IPS DF 19.7 (cell line): ENCODE measurements at regions not wholly inside any gene's neighbourhood (a gene's known extent, or its start where the extent isn't known, plus 50 kb on each side); places are given as distances from the start of the nearest gene placed in this dataset.
"Not testable (repeated sequence)": the region's sequence is repeated elsewhere in the genome, so short reads cannot be mapped to it uniquely, and the experiment has no call there.

Source experiments
- DNase-seq: peaks from one replicate; pipeline ENCODE4 v3.0.0-alpha.2; 2013; ENCODE audit warnings: low read depth, low spot score

DNA sequence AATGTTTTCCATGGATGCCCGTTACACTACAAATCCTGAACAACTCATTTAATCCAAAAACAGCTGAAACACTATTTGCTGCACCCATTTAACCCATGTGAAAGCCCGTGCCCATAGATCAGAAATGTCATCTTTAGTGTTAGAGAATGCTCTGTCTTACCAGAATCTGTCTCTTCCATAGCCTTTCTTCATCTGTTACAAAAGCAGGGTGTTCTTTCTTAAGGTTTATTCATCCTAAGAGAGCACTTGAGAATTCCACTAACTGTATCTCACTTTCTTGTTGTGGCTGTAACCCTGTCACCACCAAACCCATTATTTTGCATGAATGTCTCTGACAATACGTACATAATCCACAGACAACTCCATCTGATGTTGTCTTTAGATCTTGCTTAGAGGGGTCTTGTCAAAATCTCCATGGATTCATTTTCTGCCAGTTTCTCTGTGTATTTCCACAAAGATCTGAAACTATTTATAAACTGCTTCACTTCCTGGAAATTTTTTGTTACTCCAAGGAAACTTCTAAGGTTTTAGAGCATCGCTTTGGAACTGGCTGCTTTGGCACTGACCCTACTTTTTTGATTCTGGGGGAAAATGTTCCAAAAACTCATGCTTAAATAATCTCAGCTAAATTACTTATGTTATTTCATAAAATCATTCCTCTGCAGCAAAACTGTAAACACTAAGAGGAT is 167.8 kb upstream of the CCDC54 start:
- no peak for DNase-seq

DNA sequence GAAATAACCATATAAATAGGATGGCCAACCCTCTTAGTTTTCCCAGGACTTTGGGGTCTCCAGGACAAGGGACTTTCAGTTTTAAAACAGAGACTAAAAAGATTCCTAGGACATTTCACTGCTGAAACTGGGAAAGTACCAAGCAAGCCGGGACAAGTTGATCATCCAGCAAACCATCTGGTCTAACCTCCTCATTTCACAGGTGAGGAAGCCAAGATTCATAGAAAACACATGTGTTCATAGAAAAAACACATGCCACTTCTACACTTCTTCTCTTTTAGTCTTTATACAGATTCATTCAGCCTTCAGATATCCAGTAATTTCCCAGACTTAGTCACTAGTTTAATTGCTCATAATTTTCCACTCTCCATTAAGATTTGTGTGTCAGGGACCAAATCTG is 165.6 kb upstream of the CCDC54 start:
- no peak for DNase-seq

DNA sequence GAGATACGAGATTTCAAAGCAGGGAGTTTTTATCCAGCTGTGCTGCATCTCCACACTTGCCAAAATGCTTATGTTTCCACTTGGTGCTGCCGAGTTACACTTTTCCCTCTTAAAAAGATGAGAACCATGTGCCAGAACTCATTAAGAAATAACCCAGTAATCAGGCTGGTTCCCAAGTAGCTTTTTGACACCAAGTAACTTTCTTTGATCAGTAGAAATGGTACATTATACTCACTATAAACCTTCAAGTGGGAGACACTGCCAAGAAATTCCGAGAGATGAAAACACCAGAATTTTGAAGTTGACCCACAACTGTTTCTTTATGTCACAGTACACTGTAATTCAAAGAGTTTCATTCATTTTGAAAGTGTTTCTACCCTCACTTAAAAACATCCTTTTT is 164.6 kb upstream of the CCDC54 start:
- DNase-seq: no peak

DNA sequence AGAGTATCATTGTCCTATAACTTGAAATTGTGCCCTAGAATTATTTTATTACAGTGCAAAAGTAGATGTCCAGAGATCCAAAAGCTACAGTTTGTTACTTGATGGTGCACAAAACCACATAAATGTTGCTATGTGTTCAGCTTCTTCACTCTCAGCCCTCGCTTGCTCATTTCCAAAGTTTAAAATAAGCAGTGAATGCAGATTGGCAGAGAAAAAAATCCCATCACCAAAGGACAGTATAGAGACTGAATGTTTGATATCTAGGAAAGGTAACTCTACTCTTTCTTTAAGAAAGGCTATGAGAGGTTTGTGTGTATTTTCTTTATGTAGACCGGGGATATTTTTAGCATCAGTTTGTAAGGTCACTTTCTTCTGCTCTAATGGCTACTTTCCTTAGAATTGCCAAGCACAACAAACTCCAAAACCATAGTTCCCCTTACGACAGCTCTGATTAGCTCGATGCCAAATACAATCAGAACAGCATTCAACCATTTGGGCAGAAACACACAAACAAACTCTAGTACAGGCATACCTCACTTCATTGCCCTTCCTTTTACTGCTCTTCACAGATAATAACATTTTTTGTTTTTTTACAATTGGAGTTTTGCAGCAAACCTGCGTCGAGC is 164.1 kb upstream of the CCDC54 start:
- DNase-seq: no peak

DNA sequence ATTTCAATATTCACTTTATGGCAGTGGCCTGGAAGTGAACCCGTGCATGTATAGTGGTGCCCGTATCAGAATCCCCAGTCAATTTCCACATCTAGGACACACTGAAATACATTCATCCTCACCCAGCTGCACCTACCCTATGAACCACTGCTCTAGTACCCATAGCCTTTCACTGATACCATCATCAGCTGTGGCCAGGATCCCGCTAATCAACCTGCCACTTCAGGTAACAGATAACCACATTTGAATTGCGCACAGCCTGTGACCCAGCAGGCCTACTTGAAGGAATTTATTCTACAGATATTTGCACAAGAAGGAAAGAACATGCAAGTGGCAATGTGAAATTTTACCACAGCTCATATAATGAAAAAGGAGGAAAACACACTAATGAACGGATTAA is 161.0 kb upstream of the CCDC54 start:
- no peak for DNase-seq

DNA sequence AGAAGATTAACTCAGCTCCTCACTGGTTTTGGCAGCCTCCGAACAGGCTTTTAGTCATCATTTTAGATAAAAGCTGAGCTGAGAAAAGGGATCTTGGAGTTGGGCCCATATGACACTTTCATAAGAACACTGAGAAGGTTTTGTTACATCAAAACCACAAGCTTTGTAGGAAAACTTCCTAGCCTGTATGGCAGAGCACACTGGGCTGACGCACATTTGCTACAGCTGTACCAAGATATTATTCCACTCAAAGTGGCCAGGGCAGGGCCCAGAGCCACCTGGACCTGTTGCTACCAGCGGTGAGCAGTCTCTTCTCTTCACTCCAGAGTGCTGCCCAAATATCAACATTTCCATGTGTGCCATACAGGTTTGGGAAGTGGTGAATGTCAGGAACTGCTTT is 160.5 kb upstream of the CCDC54 start:
- DNase-seq: no peak

DNA sequence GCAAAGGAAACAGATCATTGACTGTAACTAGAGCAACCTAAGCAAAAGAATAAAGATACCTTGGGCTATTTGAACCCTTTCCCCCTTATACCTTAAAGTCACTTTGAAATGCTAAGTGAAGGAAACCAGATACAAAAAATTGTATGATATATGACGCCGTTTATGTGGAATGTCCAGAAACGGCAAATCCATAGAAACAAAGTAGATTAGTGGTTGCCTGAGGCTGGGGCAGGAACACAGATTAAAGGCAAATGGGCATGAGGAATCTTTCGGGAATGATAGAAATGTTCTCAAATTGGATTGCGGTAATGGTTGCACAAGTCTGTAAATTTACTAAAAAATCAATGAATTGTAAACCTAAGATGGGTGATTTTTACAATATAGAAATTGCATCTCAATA is 160.1 kb upstream of the CCDC54 start:
- DNase-seq: no peak

DNA sequence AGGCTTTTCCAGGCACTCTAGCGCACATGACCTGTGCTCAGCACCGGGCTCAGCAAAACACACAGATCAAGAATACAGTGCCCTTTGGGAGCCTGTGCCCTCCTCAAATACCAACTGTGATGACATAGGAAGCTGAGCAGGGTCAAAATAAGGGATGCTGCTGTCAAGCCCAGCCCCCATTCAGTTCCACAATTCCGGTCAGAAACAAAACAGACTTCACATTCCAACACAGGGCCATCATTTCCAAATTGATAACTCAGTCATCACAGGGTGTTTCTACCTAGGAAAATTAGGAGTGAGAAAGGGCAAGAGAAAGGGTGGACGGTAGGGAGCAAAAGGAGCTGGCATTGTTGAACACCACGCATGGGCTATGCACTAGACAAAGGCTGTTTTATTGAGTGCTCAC is 158.4 kb upstream of the CCDC54 start:
- DNase-seq: no peak

DNA sequence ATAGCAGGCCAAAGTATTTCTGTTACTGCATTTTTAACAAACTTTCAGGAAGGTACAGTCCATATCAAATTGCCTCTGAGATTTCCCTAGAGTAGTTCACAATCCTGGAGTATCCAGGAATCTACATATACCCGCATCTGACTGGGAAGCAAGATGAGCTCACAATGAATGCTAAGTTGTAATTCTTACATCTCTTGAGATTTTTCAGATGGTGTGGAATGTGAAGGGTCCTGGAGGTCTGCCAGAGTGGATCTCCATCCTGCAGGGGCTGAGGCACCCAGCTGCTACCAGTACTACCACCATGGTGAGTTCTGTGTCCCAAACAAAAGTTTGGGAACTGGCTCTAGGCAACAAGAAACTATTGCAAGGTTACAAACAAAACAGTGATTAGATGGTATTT is 156.7 kb upstream of the CCDC54 start:
- no peak for DNase-seq

DNA sequence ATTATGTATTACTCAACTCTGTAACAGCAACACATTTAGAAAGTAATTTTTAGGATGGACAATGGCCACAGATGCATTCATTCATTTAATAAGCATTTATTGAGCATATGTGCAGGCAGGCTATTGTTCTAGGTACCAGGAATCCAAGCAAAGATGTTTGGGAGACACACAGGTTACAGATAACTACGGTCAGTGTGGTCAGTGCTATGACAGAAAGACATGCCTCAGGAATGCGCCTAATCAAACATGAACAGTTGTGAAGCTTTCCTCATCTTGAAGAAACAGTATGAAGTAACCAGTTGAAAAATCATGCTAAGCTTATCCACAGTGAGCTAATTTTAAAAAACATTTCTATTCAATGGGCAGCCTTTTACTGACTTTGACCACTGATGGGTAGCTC is 155.4 kb upstream of the CCDC54 start:
- DNase-seq: no peak

DNA sequence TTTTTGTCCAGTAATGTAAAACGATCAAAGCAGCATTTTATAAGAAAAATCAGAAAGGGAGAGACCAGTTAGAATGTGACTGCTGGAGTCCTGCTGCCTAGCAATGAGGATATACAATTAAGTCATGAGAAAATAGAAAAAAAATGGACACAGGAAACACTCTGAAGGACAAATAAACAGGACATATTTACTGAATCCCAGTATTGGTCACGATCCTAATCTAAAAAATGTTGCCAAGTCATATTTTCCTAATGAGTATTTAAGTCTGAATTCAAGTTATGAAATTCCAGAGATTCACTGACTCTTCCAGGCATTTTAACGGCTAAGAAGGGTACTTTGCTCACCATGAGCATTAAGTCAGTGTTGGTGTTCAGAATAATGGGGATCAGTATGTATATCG is 154.3 kb upstream of the CCDC54 start:
- DNase-seq: no peak

DNA sequence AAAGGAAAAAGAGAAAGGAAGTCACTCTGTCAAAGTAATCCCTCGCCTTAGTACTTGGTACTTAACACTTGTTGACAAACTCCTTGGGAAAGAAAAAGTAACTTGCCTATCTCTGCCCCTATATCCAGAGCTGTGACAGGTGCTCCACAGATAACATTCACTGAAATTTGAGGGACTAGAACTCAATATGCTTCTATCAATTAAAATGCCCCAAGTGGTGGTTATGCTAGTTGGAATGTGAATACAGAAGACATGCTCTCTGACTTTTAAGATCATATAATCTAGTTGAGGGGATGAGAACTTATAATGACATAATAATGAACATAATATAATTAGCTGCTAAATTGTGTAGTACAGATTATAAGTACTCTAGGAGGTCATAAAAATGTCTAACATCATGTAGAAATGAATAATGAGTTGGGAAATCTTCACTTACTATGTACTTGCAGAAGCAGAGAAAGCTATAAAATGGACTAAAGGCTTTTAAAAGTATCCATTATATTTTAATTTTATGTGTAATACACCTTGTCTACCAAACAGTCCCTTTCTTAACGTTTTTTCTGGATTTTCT is 153.1 kb upstream of the CCDC54 start:
- no peak for DNase-seq

DNA sequence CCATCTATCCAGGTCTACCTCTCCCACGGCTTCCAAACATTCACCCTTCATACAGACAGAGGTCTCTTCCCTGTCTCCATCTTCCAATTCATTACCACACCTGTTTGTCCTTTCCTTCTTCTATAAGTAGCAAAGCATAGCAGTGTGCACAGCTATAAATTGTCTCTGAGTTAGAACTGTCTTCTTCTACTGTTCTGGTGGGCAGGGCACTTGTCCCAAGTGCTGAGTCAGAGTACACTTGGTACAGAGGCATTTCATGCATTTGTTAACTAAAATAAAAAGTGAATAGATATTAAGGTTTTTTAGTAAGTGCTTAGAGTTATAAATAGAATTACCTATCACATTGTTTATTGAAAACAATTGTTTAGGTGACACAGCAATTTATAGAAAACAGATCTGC is 150.1 kb upstream of the CCDC54 start:
- no peak for DNase-seq

DNA sequence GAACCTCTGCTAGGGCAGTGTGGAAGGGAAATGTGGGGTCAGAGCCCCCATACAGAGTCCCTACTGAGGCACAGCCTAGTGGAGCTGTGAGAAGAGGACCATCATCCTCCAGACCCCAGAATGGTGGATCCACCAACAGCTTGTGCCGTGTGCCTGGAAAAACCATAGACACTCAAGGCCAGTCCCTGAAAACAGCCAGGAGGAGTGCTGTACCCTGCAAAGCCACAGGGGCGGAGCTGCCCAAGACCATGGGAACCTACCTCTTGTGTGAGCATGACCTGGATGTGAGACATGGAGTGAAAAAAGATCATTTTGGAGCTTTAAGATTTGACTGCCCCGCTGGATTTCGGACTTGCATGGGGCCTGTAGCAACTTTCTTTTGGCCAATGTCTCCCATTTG is 143.4 kb upstream of the CCDC54 start:
- DNase-seq: not testable (repeated sequence)

DNA sequence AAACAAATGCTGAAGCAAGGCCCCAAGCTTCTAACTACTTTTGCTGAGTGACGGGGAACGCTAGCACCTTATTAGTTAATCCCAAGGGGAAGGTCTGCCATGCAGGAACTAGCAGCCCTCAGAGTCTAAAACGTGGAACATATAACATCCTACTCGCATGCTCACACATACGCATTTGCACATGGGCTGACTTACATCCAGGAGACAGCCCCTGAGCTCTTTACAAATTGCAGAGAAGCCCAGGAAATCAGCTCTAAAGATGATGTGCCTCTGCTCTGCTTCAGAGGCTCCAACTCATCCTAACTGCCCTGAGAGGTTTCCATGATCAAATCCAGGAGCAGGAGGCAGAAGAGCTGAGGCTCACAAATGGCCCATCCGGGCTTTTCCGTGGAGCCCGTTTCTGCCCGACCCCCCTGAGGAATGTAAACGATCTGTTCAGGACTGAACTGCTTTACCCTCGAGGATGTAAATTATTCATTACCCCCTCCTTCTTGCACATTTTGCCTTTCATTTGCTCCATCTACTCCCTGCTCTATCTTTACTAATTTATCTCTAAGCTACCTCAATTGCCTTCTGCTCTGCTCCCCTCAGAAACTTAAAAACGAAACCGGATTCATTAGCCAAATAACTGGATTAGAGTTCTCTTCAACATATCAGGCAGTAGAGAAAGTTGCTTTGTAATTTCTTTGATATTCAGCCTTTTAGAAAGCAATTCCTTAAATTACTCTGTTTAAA is 141.9 kb upstream of the CCDC54 start:
- DNase-seq: no peak

DNA sequence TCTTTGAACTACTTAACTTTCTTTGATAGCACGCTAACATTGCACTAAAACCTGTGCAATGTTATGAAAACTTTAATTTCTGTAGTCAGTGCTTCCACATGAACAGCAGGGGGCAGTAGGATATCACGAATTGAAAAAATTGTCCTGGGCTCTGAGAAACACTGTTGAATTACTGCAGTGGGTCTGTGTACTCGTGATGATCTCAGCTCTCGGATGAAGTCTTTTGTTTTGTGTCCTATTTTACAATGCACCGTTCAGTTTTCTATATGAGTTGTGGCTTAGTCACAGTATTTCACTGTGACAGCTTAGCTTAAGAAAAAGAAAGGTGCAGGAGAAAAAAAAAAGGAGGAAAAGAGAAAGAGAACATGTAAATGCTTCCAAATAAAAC is 141.3 kb upstream of the CCDC54 start:
- peak; percentile 17 for DNase-seq

DNA sequence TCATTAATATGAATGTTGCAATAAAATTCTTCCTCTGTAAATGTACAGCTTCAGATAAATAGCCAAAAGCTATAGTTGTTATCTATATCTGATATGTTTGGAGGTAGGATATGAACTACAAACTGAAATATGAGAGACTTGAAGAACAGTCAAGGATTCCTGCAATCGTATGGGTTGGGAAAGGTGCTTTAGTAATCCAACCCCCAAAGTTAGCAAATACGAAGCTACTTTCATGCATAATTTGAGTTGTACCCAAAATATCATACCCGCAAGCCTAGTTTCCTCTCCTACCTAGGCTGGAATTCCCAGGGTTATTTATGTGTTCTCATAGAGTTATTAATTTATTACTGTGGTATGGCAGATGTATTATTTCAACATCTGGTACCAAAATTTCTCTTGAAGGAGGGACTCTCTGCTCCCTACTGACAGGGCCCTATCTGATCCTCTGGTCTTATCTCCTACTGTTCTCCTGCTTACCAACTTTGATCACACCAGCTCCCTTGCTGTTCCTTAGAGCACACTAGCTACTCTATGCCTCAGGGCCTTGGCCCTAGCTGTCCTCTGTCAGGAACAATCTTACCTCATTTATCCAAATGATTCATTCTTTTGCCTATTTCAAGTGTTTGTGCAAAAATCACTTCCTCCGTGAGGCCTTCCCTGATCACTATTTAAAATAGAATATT is 140.4 kb upstream of the CCDC54 start:
- no peak for DNase-seq

DNA sequence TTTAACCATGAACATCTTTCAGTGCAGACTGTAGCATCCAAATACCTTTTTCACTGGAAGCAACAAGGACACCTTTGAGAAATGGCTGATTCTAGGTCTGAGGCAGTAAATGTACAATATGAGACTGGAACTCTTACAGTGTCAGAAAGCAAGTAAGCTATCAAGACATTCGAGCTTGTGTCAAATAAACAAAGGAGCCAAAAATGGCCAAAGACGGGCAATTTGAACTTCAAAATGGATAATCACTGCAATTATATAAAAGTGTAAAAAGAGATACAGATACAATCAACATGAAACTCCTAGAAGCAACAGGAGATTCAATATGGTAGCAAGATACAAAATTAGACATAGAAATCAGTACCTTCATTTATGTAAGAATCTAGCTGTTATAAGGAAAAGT is 138.5 kb upstream of the CCDC54 start:
- DNase-seq: no peak

DNA sequence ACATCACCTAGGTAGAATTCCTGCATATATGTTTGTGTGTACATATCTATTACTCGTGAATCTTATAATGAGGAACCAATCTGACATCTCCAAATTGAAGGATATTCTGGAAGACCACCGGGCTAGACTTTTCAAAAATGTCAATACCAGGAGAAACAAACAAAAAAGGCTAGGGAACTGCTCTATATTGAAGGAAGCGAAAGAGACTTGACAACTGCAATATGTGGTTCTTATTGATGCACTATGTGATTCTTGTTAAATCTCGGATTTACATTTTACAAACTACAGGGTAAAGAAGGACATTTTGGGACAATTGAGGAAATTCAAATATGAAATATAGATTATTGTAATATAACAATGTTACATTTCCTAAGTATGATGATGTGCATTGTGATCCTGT is 137.5 kb upstream of the CCDC54 start:
- no peak for DNase-seq

DNA sequence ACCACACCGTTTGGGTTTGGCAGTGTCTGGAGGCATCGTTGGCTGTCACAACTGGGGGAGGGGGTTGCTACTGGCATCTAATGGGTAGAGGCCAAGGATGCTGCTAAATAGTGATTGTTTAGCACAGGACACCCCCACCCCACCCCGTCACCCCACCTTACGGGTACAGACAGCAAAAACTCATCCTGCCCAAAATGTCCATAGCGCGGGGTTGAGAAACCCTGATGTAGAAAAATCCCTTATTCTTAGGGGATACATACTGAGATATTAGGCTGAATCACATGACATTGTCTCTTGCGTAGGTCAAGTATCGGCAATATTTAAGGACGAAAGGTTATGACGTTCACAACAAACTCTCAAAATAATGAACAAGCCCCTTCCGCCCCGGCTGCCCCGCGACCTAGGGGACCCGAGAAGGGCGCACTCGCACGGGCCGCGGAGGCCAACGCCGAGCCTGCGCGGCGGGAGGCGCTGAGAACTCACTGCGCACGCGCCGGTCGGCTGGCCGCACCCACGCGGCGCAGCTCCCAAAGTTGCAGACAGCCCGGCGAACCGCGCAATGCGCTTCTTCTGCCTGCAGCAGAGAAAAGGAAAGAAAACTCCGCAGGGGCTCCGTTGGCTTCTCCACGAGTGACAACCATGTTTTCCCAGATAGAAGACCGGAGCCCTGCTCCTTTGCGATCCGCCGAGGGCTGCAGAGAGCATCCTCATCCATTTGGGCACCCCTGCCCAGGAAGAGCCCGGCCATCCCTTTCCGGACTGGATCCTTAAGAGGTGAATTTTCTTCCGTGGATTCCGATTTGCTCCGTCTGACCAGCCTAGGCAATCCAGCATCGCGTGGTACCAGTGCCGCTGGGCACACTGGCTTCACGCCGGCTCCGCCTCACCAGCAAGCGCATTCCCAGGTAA is 136.8 kb upstream of the CCDC54 start:
- no peak for DNase-seq

DNA sequence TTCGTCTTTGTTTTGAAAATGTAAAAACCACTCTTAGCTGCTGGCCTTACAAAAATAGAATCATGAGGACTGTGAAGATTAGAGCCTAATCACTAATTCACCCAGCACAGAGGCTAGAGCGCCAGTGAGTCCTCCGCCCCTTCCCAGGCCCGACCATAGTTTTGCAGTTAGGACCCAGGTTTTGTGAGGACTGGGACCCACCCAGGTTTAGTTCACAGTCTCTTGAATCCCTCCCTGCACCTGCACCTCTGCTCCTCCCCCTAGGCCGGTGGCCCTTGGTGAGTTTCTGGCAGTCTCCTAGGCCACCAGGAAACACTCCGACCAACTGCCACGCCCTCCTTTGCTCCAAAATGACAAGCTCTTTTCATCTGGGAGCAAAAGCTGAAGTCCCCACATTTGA is 136.0 kb upstream of the CCDC54 start:
- no peak for DNase-seq
